ENCODE measurements at regions not wholly inside any gene's neighbourhood (a gene's known extent, or its start where the extent isn't known, plus 50 kb on each side); places are given as distances from the start of the nearest gene placed in this dataset.
"Not testable (repeated sequence)": the region's sequence is repeated elsewhere in the genome, so short reads cannot be mapped to it uniquely, and the experiment has no call there.

DNA sequence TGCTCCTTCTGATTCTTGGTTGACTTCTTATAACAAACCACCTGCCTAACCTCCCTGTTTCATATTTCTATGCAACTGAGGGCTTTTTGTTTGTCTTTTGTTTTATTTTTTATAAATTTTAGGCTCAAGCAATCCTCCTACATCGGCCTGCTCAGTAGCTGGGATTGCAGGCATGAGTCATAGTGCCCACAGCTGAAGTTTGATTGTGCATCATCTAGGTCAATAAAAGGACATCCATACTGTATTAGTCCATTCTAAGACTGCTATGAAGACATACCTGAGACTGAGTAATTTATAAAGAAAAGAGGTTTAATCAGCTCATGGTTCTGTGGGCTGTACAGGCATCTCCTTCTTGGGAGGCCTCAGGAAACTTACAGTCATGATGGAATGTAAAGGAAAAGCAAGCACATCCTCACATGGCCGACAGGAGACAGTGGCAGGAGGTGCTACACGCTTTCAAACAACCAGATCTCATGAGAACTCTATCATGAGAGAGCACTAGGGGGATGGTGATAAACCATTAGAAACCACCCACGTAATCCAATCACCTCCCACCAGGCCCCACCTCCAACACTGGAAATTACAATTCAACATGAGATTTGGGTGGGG is 285.0 kb downstream of the SIPA1L2 start:
- DNase-seq (ENCODE audit: low spot score), result no peak

DNA sequence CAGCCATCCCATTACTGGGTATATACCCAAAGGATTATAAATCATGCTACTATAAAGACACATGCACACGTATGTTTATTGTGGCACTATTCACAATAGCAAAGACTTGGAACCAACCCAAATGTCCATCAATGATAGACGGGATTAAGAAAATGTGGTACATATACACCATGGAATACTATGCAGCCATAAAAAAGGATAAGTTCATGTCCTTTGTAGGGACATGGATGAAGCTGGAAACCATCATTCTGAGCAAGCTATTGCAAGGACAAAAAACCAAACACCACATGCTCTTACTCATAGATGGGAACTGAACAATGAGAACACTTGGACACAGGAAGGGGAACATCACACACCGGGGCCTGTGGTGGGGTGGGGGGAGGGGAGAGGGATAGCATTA is 285.7 kb downstream of the SIPA1L2 start:
- DNase-seq (ENCODE audit: low spot score), result not testable (repeated sequence)

DNA sequence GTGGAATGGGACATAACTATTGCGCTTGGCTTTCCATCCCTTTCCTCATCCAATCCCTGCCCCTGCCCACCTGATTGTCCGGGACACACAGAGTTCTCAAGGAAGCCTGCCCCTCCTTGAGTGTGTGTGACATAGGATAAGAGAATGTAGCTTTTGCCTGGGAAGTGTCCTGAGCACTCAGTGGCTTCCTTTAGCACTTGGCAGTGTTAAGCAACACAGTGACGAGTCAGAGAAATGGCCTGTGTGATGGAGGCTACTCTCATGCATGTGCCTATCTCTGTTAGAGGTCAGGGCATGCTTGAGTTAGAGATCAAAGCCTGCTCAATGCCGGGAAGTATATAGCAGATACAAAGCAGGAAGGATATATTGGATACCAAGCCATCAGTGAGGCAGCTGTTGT is 289.5 kb downstream of the SIPA1L2 start:
- no peak for DNase-seq (ENCODE audit: low spot score)

DNA sequence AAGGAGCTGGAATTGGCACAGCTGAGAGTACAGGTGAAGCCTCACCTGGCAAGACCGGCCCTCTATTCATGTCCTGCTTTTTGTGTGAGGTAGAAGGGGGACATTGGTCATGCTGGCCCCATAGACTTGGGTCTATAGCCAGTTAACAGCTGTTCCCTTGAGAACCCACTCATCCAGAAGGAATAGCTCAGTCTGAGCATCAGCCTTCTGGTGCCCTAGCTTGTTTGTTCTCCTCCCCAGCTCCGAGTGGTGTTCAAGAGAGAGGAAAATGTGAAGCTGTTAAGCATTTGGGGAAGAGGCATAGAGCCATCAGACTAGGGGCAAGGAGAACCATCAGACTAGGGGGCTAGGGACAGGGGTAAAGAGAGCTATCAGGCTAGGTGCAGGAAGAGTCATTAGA is 290.9 kb downstream of the SIPA1L2 start:
- no peak for DNase-seq (ENCODE audit: low spot score)

DNA sequence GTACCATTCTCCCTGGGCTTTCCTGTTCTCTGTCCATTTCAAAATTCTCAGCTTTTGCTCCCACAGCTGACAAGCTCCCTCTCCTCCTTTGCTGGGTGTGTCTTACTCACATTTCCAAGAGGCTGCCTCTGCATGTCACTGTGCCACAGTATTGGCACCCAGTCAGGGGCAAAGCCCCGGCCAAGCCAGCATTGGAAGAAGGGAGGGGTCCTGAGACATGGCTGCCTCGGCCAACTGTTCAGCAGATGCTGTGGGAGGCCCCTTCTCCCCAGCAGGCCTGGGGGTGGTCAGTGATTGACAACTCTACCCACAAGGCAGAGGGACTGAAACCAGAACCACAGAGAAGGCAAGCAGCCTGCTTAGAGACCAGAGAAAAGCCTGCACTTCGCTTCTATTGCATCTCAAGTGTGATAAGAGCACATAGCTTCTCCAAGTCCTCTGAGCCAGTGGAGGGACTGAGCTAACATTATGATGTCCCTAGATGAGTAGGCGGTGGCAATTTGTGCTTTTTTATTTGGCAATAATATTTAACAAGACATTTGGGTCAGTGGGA is 294.1 kb downstream of the SIPA1L2 start:
- no peak for DNase-seq (ENCODE audit: low spot score)

DNA sequence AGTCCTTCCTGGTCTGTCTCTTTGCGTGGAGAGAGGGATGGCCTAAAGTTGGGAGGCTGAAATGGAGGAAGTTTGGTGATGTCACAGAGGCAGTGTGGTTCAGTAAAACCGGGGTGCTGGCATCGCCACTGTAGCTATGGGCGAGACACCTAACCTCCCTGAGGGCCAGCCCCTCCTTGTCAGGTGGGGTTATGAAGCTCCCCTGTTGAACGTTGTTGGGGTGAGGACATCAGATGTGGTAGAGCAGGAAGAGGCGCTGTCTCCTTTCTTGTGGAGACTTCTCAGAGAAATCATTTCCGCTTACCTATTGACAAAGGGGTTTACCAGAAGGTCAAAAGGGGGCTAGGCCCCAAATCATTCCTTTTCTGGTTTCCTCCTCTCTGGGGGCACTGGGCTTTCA is 294.7 kb downstream of the SIPA1L2 start:
- no peak for DNase-seq (ENCODE audit: low spot score)

DNA sequence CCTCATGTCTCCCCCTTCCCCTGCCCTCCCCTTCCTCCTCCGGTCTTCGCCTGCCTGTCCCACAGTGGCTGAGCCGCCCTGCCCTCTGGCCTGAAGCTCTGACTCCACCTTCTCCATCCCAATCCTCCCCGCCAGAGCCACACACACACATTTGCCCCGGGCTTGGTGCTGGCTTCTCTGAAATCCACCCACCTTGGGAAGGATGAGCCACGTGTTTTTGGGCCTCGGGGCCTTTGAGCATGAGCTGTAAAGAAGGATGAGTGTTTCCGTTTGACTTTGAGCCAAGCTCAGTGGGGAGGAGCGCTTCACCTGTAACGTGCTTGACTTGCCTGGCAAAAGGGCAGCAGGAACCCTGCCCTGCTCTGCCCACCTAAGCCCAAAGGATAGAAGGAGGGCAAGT is 295.1 kb downstream of the SIPA1L2 start:
- no peak for DNase-seq (ENCODE audit: low spot score)

DNA sequence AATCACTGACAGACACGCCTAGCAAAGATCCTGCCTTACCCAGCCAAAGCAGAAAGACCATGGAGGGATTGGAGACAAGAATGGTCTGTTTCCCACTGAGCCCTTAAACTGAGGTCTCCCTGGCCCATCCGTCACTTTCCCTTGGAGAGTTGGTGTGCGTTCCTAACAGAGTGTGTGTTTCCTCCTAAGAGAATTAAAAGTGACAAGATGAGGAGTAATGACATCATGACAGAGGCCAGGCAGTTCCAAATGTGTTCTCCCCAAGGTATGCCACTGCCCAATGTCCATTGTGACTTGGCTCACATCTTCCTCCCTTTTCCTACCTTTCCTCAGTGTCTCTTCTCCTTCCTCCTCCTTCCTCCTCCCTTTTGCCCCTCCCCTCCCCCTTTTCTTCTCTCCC is 295.7 kb downstream of the SIPA1L2 start:
- DNase-seq (ENCODE audit: low spot score), result no peak

DNA sequence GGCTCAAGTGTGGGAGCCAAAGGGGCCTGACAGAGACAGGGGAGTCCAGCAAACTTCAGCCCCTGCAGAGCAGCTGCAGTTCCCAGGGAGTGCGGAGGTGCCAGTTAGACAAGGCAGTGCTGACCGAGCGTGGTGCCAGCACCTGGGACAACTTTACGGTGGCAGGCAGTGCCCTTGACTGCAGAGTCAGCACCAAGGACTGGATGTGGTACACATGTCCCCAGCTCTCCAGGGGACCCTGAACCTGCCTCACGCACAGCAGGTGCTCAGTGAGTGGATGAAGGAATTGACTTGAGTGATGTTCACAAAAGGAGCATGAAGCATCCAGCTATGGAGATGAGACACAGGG is 296.5 kb downstream of the SIPA1L2 start:
- DNase-seq (ENCODE audit: low spot score), result no peak

DNA sequence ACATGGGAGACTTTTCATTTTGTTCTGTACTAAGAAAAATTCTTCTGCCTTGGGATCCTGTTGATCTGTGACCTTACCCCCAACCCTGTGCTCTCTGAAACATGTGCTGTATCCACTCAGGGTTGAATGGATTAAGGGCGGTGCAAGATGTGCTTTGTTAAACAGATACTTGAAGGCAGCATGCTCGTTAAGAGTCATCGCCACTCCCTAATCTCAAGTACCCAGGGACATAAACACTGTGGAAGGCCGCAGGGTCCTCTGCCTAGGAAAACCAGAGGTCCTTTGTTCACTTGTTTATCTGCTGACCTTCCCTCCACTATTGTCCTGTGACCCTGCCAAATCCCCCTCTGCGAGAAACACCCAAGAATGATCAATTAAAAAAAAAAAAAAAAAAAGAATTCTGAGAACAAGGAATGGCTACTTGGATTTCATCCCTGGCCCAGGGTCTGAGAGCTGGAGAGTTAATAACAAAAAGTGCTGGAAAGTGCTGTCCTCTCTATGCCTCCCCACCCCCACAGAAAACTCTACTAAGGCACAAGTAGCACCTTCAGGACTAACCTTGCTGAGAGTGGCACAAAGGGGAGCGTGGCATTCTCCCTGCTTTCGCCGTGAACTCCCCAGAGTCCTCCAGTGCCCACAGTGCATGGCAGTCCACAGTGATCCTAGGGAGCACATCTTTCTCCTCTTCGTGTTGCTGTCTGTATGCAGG is 297.1 kb downstream of the SIPA1L2 start:
- DNase-seq (ENCODE audit: low spot score), result not testable (repeated sequence)

DNA sequence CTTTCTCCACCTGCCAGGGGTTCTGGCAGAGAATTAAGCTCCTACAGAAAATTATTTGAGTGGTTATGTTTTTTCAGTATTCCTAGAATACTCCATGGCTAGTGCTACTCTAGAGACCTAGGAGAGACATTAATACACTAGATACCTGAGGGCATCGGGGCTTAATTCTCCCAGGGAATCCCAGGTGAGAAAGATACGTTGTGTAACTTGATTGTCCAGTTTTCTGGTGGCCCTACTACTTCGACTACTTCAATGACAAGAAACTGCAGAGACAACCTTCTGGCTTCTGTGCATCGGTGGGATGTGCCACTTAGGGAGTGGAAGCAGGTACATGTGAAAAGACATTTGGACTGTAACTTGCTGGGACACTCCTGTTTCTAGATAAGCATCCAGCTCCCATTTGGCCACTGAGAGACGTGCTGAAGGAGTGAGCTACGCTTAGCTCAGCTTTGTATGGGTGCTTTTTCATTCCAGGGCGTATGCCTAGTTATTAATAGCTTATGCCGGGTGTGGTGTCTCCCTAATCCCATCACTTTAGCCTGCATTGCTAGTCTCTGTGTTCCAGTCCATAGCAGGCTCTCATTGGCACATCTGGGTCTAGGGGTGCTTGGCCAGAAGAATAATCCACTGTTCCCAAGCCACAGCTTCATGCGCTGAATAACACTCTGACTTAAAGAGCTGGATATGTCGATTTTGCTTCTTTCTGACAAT is 300.7 kb downstream of the SIPA1L2 start:
- DNase-seq (ENCODE audit: low spot score), result no peak

DNA sequence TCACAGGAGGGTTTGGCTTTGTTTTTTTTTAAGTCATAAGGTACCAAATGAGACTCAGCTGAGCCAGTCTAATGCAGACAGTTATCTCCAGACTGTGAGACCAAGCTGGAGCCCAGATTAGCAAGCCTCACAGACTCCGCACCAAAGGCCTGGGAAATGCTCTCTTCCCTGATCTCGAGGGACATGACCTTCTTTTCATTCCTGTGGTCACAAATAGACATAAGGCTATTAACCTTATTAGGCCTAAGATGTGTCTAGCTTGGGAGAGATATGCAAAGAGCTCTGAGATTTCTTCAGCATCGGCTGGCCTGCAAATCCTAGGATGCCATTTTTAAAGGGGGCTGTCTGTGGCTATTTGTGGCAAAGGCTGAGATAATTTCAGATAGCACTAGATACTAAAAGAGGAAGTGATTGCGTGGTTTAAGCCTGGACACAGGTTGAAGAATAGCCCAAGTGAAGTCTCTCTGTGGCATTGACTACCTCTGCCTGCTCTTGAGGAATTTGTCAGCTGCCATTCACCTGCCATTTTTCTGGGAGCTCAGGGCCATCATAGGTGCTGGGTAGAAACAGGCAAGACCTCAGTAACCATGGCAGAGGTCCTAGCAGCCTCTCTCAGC is 301.3 kb downstream of the SIPA1L2 start:
- DNase-seq (ENCODE audit: low spot score), result no peak

DNA sequence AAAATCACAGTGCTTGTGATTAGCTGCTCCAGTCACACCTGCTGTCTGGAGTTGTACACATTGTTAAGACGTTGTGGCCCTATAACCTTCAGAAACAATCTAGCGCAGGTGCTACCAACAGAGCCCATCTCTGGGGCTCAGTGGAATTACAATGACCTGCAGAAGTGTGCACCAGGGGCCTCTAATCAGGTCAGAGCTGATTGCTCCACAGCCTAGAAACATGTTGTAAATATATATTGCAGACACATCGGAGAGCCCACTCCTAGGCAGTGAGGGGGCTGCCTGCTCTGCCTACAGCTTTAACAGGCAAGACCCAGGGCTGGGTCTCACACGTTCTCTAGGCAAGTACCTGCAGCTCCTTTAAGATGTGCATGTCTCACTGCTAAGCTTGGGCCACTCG is 302.0 kb downstream of the SIPA1L2 start:
- no peak for DNase-seq (ENCODE audit: low spot score)

DNA sequence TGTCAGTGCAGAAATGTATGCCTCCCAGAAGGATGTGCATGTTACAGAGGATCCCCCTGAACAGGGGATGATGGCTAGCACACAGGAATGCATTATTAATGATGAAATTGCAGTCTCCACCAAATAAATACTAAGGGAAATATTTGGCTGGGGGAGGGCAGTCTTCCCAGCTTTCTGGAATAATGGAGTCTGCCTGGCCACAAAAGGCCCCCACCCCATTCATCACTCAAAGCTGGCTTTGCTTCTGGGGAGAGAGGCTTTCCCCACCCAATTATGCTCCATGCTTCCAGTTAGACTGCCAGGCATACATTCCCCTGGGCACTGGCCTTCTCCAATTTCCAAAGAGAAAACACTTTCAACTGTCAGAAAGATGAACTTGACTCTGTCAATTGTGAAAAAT is 302.7 kb downstream of the SIPA1L2 start:
- no peak for DNase-seq (ENCODE audit: low spot score)

DNA sequence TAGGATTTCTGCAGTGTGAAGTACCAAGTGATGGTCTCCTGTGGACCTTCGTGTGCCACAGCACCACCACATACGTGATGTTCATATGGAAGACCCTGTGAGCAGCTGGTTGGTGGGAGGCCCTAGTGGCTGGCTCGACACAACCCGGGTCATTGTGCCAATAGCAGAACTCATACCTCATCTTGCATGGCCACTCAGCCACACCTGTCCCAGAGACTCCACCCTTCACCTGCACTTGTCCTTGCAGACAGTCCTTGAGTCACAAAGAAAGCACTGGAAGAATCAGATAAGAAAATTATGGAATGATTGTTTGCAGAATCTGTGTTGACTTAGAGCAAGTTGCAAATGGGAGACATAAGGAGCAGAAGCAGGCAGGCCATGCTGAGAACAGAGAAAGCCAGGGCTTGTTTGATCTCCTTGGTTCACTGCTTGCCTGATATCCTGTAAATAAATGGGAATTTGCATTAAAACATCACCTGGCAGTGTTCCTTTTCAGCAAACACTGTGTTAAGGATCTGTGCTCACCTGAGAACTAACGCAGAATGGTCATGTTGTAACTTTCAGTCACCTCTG is 307.7 kb downstream of the SIPA1L2 start:
- no peak for DNase-seq (ENCODE audit: low spot score)

DNA sequence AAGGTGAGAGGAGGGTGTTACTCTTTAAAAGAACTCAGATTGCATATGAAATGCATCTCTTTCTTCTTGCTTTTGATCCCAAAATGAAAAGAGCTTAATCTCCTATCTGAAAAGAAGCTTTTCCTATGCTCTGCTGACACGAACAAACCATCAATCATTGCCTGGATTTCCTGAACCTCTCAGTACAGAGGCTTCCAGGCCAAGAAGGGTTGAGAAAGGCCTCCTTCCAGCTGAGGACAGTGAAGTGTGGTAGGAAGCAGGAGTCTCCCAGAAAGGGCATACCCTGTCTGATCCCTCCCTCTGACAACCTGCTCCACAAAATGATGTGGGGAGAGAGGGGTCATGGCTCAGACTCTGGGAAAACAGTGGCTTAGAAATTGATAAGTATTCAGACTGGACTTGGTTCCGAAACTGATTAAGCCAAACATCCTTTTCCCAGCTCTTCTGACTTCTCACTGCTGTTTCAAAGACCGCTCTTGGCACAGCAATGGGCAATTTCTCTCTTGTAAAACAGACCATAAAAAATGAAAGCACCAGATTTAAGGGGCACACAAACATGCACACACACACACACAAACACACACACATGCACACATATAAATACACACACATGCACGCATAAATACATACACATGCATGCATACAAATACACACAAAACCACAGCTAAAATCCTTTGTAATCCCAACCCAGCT is 310.3 kb downstream of the SIPA1L2 start:
- no peak for DNase-seq (ENCODE audit: low spot score)

DNA sequence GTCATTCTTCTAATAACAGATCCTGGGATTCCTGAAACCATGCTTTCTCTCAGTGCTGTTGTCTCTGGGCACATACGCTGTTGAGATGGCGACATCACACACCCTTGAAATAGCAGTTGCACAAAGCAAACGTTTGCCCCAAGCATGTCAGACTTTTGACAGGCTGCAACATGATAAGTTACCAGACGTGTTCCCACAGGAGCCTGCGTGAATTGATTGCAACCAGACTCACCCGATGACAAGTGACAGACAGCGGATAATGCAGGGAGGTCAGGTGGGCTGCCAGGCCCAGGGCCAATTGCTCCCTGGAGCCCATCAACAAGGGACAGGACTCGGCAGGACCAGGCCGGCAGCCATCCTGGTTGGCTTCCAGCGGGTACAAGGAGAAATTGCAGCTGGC is 310.9 kb downstream of the SIPA1L2 start:
- no peak for DNase-seq (ENCODE audit: low spot score)

DNA sequence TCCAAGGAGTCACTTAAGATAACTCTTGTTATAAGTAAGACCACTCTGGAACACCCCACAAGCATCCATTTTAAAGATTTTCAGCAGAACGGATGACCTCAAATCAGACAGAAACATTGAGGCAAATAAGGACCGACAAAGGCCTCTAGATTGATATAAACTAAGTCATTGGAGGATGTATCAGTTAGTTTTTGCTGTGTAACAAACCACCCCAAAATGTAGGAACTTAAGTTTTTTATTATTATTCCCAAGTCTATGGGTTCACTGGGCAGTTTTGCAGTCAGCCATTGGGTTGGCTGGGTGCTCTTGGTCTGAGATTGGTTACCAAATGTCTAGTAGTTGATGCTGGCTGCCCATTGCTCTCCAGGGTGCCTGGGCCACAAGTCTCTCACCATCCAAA is 311.8 kb downstream of the SIPA1L2 start:
- no peak for DNase-seq (ENCODE audit: low spot score)

DNA sequence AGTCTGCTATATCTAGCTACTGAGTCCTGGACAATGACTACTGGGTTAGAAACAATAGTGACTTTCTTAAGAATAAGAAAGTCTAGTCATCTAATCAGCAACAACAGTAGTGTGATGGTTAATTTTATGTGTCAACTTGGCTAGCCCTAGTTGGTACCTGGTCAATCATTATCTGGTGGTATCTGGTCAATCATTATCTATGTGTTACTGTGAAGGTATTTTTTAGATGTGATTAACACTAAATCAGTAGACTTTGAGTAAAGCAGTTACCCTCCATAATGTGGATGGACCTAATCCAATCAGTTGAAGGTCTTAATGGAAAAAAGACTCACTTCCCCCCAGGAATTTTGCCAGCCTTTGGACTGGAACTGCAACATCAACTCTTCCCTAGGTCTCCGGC is 312.6 kb downstream of the SIPA1L2 start:
- DNase-seq (ENCODE audit: low spot score), result no peak

DNA sequence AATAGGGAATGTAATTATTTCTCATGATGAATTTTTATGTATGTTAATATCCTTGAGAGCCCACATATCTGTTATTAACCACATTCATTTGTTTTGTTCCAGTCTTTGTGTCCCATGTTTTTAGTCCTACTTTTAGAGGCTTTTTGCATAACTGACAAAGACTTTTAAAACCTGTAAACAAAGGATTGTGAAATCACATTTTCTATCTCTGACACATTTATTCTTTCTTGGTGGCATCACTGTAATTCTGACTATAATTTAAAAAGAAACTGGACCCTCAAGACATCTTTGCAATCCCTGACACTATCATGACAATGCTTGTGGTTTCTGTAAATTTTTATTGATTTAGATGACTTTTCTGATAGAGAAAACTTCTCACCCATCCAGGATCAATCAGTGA is 313.1 kb downstream of the SIPA1L2 start:
- no peak for DNase-seq (ENCODE audit: low spot score)

DNA sequence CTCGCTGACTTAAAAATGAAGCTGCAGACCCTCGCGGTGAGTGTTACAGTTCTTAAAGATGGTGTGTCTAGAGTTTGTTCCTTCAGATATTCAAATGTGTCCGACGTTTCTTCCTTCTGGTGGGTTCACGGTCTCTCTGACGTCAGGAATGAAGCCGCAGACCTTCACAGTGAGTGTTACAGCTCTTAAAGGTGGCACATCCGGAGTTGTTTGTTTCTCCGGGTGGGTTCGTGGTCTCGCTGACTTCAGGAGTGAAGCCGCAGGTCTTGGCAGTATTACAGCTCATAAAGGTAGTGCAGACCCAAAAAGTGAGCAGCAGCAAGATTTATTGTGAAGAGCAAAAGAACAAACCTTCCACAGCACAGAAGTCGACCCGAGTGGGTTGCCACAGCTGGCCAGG is 316.1 kb downstream of the SIPA1L2 start:
- not testable (repeated sequence) for DNase-seq (ENCODE audit: low spot score)

DNA sequence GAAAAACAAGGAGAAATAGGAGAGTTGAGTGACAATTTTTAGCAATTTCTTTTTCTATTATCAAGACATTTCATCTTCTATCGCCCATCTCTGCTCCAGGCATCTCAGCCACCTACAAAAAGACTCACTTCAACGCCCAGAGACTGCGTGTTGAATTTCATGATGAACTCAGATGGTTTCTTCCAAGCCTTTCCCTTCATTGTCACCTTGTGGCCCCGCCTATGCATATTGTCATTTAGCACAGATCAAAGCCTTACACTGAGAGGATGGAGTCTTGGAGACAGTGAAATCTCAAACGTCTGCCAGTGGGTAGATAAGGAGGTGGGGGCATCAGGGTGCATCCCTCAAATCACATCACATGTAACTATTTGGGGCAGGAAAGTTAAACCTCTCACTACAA is 319.4 kb downstream of the SIPA1L2 start:
- no peak for DNase-seq (ENCODE audit: low spot score)

All from D341Med (cell line).